GM21360 (cell line): ENCODE measurements at regions not wholly inside any gene's neighbourhood (a gene's known extent, or its start where the extent isn't known, plus 50 kb on each side); places are given as distances from the start of the nearest gene placed in this dataset.
"Not testable (repeated sequence)": the region's sequence is repeated elsewhere in the genome, so short reads cannot be mapped to it uniquely, and the experiment has no call there.

ENCODE experiments used
- ATAC-seq: cut with Tn5 transposase; IDR thresholded peaks from one replicate; pipeline ENCODE4 v1.9.1; 2021; ENCODE audit warnings: mild to moderate bottlenecking, moderate library complexity; ENCODE audit not compliant: unreplicated experiment

GRCh38 chr7:97234494-97234893 lies 117.0 kb downstream of the SDHAF3 start:
- not testable (repeated sequence) for ATAC-seq

GRCh38 chr7:97246317-97246716 lies 128.8 kb downstream of the SDHAF3 start:
- no peak for ATAC-seq

GRCh38 chr7:97258187-97258586 lies 140.7 kb downstream of the SDHAF3 start:
- not testable (repeated sequence) for ATAC-seq

DNA sequence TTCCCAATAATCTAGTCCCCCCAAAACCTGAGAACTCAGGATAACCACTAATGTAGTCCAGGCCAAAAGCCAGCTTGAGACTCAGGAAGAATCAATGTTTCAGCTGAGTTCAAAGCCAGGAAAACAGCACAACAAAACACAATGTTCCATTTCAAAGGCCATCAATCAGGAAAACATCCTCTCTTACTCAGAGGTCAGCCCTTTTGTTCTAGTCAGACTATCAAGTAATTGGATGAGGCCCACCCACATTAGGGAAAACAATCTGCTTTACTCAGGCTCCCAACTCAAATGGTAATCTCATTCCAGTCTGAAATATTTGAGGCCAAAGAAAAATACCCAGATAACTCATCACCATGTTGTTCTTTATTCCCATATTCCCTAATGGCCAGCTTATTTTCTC lies 152.2 kb downstream of the SDHAF3 start:
- ATAC-seq, result no peak

- no peak for ATAC-seq
Observed at GRCh38 chr7:97270280-97270679, 152.8 kb downstream of the SDHAF3 start.

DNA sequence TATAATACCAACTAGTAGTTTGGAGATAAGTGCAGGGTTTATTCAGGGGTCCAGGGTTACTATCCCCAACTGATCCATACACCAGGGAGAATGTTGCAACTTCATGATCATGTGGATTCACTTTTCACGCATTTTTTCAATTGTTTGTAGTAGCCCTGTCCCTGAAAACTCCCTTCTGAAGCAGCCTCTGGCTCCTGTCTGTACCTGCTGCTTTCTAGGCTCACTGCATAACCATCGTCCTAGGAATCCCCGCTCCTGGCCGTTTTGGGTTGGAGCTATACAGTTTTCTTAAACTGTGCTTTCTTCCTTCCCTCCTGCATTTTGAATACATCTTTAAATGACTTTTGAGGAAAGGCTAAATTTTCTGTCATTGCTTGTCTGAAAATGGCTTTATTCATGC lies 154.1 kb downstream of the SDHAF3 start:
- ATAC-seq, result no peak

DNA sequence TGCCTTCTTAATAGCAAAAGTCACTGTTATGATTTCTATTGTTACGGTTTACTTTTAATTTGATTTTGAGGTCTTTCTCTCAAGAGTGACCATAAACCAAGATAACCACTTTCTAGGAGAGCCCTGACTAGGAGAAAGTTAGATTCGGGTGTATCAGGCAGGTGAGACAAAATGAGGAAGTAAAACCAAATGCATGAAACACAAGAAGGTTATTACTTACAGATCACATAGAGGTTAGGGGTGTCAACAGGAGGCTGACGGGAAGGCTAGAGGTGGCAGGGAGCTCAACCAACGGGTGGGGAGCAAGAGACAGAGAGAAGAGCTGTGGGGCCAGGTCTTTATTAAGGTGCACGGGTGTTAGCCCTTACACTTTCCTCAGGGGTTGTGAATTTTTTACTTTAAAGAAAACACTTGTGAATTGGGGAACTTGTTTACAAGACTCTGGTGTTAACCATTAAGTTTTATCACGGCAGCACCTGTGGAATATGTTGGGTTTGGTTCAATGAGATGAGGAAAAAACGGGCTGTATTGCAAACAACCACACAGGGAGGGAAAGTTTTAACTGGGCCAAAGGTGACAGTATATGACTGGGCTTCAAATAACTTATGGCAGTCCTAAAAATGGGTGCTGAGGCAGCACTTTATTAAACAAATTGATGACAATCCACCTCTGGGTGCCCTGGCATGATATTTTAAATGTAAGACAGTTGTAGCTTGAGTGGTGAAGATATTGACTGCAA lies 154.9 kb downstream of the SDHAF3 start:
- ATAC-seq, result peak; percentile 77

DNA sequence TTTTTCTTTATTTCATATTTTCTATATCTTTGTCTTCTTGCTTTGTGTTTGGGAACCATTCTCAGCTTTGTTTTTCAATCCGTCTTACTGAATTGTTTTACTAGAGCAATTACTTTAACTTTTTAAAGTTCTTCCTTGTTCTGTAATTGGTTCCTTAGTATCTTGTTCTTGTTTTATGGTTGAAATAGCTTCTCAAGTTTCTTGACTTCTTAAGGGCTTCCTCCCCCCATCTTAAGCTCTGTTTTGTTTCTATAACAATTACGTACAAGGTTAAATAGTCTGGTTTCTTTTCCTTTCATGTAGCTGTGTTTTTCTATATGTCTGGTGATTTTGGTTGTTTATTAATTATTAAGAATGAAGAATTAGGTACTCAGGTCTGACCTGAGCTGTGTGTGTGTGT lies 158.0 kb downstream of the SDHAF3 start:
- ATAC-seq, result no peak

DNA sequence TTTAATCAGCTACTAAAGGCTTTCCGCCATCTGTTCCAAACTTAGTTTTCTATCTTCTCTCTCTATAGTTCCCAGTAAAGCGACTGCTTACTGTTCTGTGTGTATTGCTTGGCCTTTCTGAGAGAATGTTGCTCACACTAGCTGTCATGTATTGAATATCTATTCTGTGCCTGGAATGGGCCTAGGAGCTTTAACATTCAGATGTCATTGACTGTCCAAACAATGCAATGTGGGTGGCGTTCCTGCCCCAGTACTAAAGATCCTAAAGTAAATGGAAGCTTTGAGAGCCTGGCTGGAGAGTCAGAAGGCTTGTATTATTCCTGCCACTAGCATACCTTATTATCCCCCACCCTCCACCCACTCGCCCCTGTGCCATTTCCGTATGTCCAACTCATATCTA lies 163.5 kb downstream of the SDHAF3 start:
- no peak for ATAC-seq

GRCh38 chr7:97285348-97285747 lies 167.8 kb downstream of the SDHAF3 start:
- ATAC-seq, result no peak

- no peak for ATAC-seq
Observed at GRCh38 chr7:97293031-97293430, 175.5 kb downstream of the SDHAF3 start.

GRCh38 chr7:97298561-97298960 lies 181.1 kb downstream of the SDHAF3 start:
- ATAC-seq, result no peak

DNA sequence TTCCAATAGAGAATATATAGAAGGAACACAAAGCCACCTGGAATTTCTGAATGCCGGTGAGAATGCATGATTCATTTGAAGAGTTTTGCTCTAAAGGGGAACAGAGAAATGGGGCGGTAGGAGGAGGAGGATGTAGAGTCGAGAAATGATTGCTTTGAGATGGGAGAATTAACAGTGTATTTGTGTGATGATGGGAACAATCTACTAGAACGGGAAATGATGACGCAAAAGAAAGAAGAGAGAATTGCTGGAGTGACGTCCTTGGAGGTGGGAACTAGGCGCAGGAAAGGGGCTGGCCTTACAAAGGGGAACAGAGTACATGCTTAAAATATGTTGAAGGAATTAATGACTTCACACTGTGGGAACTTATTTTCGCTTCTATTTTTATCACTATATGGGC lies 188.1 kb downstream of the SDHAF3 start:
- no peak for ATAC-seq

DNA sequence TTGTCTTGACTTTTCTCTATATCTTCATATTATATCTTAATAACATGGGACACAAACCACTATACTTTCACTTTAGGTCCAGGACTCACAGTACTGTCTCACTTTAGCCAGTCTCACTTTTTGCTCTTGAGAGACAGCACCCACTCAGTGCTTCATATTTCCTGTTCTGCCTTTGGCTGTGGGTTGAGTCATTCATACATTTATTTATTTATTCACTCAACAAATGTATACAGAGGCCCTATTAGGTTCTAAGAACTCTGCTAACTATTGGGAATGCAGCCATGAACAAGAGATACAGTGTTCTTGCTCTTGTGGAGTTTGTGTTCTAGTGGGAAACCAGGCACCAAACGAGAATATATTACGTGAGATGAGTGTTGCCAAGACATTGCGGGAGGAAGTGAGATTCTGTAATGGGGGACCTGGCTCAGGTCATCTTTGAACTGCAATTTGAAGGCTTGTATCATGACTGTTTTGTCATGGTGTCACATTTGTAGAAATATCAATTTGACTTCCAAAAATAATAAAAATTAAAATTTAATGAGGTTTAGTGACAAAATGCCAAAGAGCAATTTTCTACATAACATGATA lies 190.1 kb downstream of the SDHAF3 start:
- ATAC-seq, result no peak

- no peak for ATAC-seq
Observed at GRCh38 chr7:97313900-97314299, 196.4 kb downstream of the SDHAF3 start.

DNA sequence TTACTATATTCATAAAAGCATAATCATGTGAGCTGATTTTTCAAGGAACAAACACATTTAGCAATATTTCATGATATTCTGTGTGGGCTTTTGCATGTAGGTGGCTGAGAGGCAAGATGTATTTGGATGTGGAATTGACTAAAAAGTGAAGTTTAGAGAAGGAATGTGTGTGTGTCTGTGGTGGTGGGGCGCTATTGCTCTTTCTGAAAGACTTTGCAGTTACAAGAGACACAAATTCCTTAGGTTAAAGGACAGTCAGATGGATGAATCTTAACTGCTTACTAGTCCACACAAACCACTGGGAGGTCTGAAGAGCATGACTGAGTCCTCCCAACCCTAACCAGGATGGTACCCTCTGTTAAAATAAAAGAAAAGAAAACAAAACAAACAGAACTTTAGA lies 200.1 kb downstream of the SDHAF3 start:
- ATAC-seq, result no peak

GRCh38 chr7:97329871-97330270 lies 212.4 kb downstream of the SDHAF3 start:
- not testable (repeated sequence) for ATAC-seq

GRCh38 chr7:97337849-97338248 lies 220.4 kb downstream of the SDHAF3 start:
- no peak for ATAC-seq

DNA sequence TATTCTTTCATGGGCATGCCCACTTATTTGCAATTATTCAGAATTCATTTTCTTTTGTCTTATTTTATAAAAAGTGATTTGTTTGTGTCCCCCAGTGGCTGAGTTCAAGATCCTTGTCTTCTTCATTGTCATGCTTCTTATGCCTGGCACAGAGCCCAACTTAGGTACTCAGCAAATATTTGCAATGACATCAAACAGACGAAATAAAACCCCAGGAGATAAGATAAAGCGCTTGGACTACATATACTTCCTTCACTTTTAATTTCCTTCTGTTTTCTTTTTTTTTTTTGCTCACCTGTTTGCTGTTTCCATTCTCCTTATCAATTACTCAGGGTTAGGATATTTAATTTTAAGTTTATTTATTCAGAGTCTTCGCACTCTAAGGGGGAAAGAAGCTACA lies 225.0 kb downstream of the SDHAF3 start:
- no peak for ATAC-seq

DNA sequence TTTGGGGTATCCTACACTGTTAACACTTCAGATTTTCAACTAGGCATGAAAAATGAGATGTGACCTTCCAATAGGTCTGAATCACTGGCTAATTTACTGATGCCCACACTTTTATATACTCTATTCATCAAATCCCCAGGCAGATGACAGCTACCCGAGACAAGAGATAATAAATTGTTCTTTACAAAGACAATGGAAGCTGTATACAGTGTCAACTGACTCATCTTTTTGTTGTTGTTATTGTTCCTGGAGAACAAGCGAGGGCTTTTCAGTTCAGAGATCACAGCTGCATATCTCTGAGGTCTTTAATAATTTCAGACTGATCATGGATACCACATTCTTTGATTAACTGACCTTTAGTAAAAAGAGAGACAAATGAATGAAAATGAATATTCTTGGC lies 228.9 kb downstream of the SDHAF3 start:
- no peak for ATAC-seq

DNA sequence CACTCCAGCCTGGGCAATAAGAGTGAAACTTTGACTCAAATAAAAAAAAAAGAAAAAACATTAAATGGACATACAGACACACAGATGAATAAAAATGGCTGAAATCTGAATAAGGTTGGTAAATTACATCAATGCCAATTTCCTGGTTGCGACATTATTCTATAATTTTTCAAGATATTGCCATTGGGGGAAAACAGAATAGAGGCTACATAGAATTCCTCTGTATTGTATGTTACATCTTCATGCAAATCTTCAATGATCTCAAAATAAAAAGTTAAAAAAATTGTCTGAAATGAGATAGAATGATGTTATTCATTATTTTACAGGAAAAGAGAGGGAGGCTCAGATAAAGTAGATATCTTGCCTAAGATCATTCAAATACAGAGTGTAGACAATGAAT lies 234.0 kb downstream of the SDHAF3 start:
- no peak for ATAC-seq

DNA sequence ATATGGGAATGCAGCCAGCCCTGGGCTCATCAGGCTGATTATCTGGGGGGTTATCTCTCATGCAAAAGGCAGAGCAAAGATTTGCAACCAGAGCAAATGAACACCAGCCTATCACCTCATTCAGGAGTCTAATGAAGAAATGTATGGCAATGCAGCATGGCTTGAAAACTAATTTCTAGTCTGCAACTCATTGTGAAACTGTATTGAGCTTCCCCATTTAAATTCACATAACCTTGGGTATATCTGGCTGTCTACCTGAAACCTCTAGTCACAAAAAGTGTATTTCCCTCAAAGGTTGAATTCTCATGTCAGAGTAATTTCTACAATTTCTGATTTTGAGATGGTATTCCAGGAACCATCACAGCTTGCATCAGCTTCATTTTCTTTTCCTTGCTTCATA lies 240.0 kb downstream of the SDHAF3 start:
- peak; percentile 62 for ATAC-seq

- no peak for ATAC-seq
Observed at GRCh38 chr7:97372882-97373281, 255.4 kb downstream of the SDHAF3 start.
